ENCODE measurements at regions not wholly inside any gene's neighbourhood (a gene's known extent, or its start where the extent isn't known, plus 50 kb on each side); places are given as distances from the start of the nearest gene placed in this dataset.

DNA sequence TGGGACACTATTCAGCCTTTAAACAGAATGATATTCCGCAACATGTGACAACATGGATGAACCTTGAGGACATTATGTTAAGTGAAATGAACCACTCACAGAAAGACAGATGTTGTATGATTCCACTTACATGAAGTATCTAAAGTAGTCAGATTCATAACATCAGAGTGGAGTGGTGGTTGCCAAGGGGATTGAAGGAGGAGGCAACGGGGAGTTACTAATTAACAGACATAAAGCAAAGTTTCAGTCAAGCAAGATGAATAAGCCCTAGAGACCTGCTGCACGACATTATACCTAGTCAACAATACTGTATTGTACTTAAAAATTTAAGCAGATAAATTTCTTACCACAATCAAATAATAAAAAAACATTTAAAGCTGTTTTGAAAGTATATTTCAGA is 105.0 kb upstream of the NR0B1 start:
- in situ Hi-C loops (cut with HindIII; ENCODE audit: low sequenced_read_pairs), result no loop called here

- in situ Hi-C loops (cut with HindIII; ENCODE audit: low sequenced_read_pairs), result no loop called here
Measured at GRCh38 chrX:30402366-30402765, 93.2 kb upstream of the NR0B1 start.

DNA sequence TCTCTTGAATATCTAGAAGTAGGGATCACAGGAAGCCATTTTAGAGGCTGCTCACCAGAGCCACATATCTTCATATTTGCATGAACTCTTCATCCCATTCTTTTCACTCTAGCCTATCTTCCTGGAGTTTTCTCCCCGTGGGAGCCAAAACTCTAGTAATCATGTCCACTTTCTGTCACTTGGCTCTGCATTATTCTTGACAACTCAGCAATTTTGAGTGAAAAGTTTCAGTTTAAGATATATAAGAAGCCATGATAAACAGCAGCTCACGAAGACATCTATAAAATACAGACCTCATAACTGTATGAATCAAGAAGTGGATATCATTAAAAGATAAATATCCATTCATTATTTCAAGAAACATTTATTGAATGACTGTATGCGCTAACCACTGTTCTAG is 79.1 kb upstream of the NR0B1 start:
- in situ Hi-C loops (cut with HindIII; ENCODE audit: low sequenced_read_pairs), result loop anchor here (5.0 kb wide), 1 partner anchor 49 kb away; no protein-coding TSS in a partner anchor

- in situ Hi-C loops (cut with HindIII; ENCODE audit: low sequenced_read_pairs), result no loop called here
Measured at GRCh38 chrX:30373951-30374350, 64.8 kb upstream of the NR0B1 start.

DNA sequence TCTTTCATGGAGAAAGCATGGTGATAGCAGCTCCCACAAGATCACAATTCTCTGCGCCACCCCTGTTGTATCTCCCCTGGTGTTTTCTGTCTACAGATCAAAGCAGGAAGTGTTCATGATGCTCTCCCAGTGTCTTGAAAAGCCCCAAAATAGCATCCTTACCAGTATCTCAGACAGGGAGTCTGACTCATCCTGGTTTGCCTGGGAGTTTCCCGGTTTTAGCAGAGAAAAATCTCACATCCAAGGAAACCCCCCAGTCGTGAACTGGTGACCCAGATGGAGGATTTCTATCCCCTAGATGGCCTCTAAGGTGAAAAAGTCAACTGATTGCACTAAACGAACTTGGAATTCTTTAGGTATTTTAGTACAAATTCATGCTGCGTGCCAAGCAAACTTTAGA is 64.3 kb upstream of the NR0B1 start:
- in situ Hi-C loops (cut with HindIII; ENCODE audit: low sequenced_read_pairs), result no loop called here

- in situ Hi-C loops (cut with HindIII; ENCODE audit: low sequenced_read_pairs), result no loop called here
Measured at GRCh38 chrX:30364229-30364628, 55.0 kb upstream of the NR0B1 start.
